NB4 (cell line): ENCODE measurements at regions not wholly inside any gene's neighbourhood (a gene's known extent, or its start where the extent isn't known, plus 50 kb on each side); places are given as distances from the start of the nearest gene placed in this dataset.

Experiments used
- CTCF ChIP-seq: IDR thresholded peaks from one replicate; pipeline ENCODE4 v1.5.1; 2012; ENCODE audit warnings: low read depth, low read length
- MYC ChIP-seq: IDR thresholded peaks from 2 replicates; pipeline ENCODE4 v1.6.1; 2011; ENCODE audit warnings: low read depth, low read length
- POLR2A ChIP-seq: IDR thresholded peaks from 2 replicates; pipeline ENCODE4 v1.6.1; 2011; ENCODE audit warnings: mild to moderate bottlenecking; ENCODE audit not compliant: insufficient read length; ENCODE audit errors: extremely low read depth

- TF ChIP-seq CTCF (no peak), MYC (no peak), POLR2A (no peak)
Measured at GRCh38 chr15:96837241-96837970, 506.9 kb downstream of the NR2F2 start.
